Suprapubic skin (tissue), 4 donors: ENCODE measurements at regions not wholly inside any gene's neighbourhood (a gene's known extent, or its start where the extent isn't known, plus 50 kb on each side); places are given as distances from the start of the nearest gene placed in this dataset.
A peak's percentile ranks its signal among the peaks of the same experiment; 100 is the strongest.

ENCODE experiments used
- DNase-seq, 2 donors: peaks; one replicate each; pipeline ENCODE4 v3.0.0-alpha.2; 2019; ENCODE audit warnings: low spot score in 2 of 2
- H3K27ac ChIP-seq: fragments of 200-600 bp; sonication (generic); one replicate; pipeline ENCODE4 v1.5.1; 2019
- H3K27me3 ChIP-seq: fragments of 200-600 bp; sonication (generic); one replicate; pipeline ENCODE4 v1.5.1; 2019
- H3K36me3 ChIP-seq: fragments of 200-600 bp; sonication (generic); one replicate; pipeline ENCODE4 v1.5.1; 2019
- H3K4me1 ChIP-seq: fragments of 200-600 bp; sonication (generic); one replicate; pipeline ENCODE4 v1.5.1; 2019
- H3K4me3 ChIP-seq: fragments of 200-600 bp; sonication (generic); one replicate; pipeline ENCODE4 v1.5.1; 2019; ENCODE audit warnings: mild to moderate bottlenecking
- H3K9me3 ChIP-seq: fragments of 200-600 bp; sonication (generic); one replicate; pipeline ENCODE4 v1.5.1; 2019
- CTCF ChIP-seq, 2 donors: fragments of 200-600 bp in 1 of 2; fragments of 450-650 bp in 1 of 2; sonication (generic) in 1 of 2; IDR thresholded peaks; one replicate each; pipeline ENCODE4 v1.5.1; 2016 to 2019; ENCODE audit warnings: antibody characterized with exemption in 2 of 2, mild to moderate bottlenecking in 1 of 2, moderate library complexity in 1 of 2
- EP300 ChIP-seq: sonication (generic); formaldehyde crosslinking; IDR thresholded peaks from one replicate; pipeline ENCODE4 v1.6.1; 2017; ENCODE audit warnings: antibody characterized with exemption
- POLR2A ChIP-seq, 2 donors: fragments of 450-650 bp; IDR thresholded peaks; one replicate each; pipeline ENCODE4 v1.6.1; 2017; ENCODE audit warnings: antibody characterized with exemption in 2 of 2, mild to moderate bottlenecking in 2 of 2, moderate library complexity in 2 of 2
- POLR2AphosphoS5 ChIP-seq, 3 donors: sonication (generic); formaldehyde crosslinking; IDR thresholded peaks; one replicate each; pipeline ENCODE4 v1.6.1; 2017; ENCODE audit warnings: antibody characterized with exemption in 3 of 3
- WGBS: methylation state at CpG from one replicate; pipeline ENCODE4 v1.1.5; 2018; 5-methylcytosine and 5-hydroxymethylcytosine counted together

GRCh38 chr13:80469853-80470381, 129.0 kb upstream of the SPRY2 start:
- TF ChIP-seq EP300 (no peak), POLR2AphosphoS5 (IDR thresholded peaks at IDR 0.05) (peak in 2 of 3 donors; percentile 44 to 57)
- Histone ChIP-seq H3K9me3 (no peaks in the 10 kb centered on the region), H3K4me3 (no peak overlapping the region), H3K36me3 (no peaks in the 10 kb centered on the region), H3K4me1 (peaks cover 20% of the 10 kb centered on the region), H3K27ac (peak overlapping the region; percentile 85), H3K27me3 (no peaks in the 10 kb centered on the region)
- peak; percentile 82 to 86 for DNase-seq
- WGBS = 52% methylated on average over 3 of the region's 3 CpGs

DNA sequence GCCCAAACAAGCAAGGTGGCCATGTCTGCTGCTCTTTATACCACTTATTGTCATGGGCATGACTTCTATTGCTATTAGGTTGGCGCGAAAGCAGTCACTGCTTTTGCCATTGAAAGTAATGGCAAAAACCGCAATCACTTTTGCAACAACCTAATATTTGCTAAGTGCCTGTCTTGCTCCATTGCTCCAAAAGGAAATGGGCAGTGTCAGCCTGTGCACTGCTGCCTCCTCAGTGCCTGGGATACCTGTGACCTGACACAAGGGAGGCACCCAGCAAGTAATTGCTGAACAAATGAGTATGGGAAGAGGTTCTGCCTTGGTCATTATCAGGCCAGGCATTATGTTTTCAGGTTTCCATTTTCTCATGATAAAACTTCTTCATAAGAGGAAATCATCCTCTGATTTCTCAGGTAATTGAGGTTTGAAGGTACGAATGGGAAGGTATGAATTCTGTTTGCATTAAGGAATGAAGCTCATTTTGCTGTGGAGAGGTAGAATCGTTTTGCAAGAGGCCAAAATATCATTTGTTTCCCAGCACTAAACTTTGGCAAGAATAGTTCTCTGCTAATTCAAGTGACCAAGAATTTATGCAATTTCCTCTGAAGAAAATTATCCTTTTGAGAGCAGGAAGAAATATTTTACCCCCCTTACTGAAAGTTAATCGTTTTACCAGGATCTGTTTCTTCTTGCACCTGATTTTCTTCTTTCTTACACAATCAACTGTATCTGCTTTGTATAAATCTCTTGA, 128.4 kb upstream of the SPRY2 start:
- no peak for DNase-seq
- H3K27ac ChIP-seq = peak overlapping the region; percentile 85
- no peaks in the 10 kb centered on the region for H3K9me3 ChIP-seq
- peaks cover 20% of the 10 kb centered on the region for H3K4me1 ChIP-seq
- TF ChIP-seq EP300 = no peak
- no peak for TF ChIP-seq POLR2A (IDR thresholded peaks at IDR 0.05)
- no peak for TF ChIP-seq CTCF (IDR thresholded peaks at IDR 0.05)
- TF ChIP-seq POLR2AphosphoS5 (IDR thresholded peaks at IDR 0.05) = no peak
- H3K36me3 ChIP-seq = no peaks in the 10 kb centered on the region
- H3K27me3 ChIP-seq = no peaks in the 10 kb centered on the region
- WGBS = 72% methylated on average over 6 of the region's 6 CpGs
- no peak overlapping the region for H3K4me3 ChIP-seq

DNA sequence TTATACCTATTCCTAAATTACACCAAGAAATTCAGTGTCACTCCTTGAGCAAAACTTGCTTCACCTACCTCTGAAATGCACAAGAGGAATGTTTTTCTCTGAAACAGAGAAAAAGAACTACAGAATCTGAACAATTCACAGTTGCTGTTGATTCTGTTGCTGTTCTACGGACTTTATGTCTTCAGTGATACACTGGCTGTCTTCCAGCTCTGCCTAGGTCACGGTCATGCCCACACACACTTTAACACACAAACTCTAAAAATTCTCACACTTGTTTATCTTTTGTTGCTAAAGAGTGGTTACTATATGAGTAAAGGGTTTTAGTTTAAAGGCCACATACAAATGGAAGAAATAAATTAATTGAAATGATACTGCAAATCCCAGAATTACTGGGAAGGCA, 124.4 kb upstream of the SPRY2 start:
- no peaks in the 10 kb centered on the region for H3K36me3 ChIP-seq
- WGBS = 68% methylated on average over 2 of the region's 2 CpGs
- H3K4me3 ChIP-seq = no peak overlapping the region
- DNase-seq = no peak
- no peak overlapping the region for H3K27ac ChIP-seq
- H3K4me1 ChIP-seq = peaks cover 11% of the 10 kb centered on the region
- no peak for TF ChIP-seq EP300
- TF ChIP-seq CTCF (IDR thresholded peaks at IDR 0.05) = no peak
- TF ChIP-seq POLR2A (IDR thresholded peaks at IDR 0.05) = no peak
- no peak for TF ChIP-seq POLR2AphosphoS5 (IDR thresholded peaks at IDR 0.05)
- H3K27me3 ChIP-seq = no peaks in the 10 kb centered on the region
- no peaks in the 10 kb centered on the region for H3K9me3 ChIP-seq

GRCh38 chr13:80463673-80464352, 122.9 kb upstream of the SPRY2 start:
- H3K27me3 ChIP-seq = no peaks in the 10 kb centered on the region
- peaks cover 2% of the 10 kb centered on the region for H3K4me1 ChIP-seq
- TF ChIP-seq EP300 (no peak), POLR2AphosphoS5 (IDR thresholded peaks at IDR 0.05) (no peak)
- WGBS = 47% methylated on average over 3 of the region's 3 CpGs
- H3K36me3 ChIP-seq = no peaks in the 10 kb centered on the region
- no peak overlapping the region for H3K4me3 ChIP-seq
- H3K27ac ChIP-seq = no peak overlapping the region
- H3K9me3 ChIP-seq = no peaks in the 10 kb centered on the region
- DNase-seq = no peak

- TF ChIP-seq EP300 (no peak), POLR2AphosphoS5 (IDR thresholded peaks at IDR 0.05) (no peak), CTCF (IDR thresholded peaks at IDR 0.05) (no peak), POLR2A (IDR thresholded peaks at IDR 0.05) (no peak)
- Histone ChIP-seq H3K9me3 (no peaks in the 10 kb centered on the region), H3K4me3 (no peak overlapping the region), H3K27ac (no peak overlapping the region), H3K27me3 (no peaks in the 10 kb centered on the region), H3K36me3 (no peaks in the 10 kb centered on the region), H3K4me1 (no peaks in the 10 kb centered on the region)
- no peak for DNase-seq
These were observed 121.6 kb upstream of the SPRY2 start for GRCh38 chr13:80462567-80462966.

- TF ChIP-seq POLR2AphosphoS5 (IDR thresholded peaks at IDR 0.05) (no peak), POLR2A (IDR thresholded peaks at IDR 0.05) (no peak), EP300 (no peak), CTCF (IDR thresholded peaks at IDR 0.05) (no peak)
These were observed 121.1 kb upstream of the SPRY2 start for GRCh38 chr13:80462037-80462436.

More at GRCh38 chr13:80462037-80462436, 121.1 kb upstream of the SPRY2 start:
- DNase-seq = no peak
- Histone ChIP-seq H3K27me3 (no peaks in the 10 kb centered on the region), H3K4me1 (no peaks in the 10 kb centered on the region), H3K4me3 (no peak overlapping the region), H3K27ac (no peak overlapping the region), H3K36me3 (no peaks in the 10 kb centered on the region), H3K9me3 (no peaks in the 10 kb centered on the region)
- WGBS = 81% methylated on average over 1 of the region's 1 CpG
